ENCODE measurements at regions not wholly inside any gene's neighbourhood (a gene's known extent, or its start where the extent isn't known, plus 50 kb on each side); places are given as distances from the start of the nearest gene placed in this dataset.

DNA sequence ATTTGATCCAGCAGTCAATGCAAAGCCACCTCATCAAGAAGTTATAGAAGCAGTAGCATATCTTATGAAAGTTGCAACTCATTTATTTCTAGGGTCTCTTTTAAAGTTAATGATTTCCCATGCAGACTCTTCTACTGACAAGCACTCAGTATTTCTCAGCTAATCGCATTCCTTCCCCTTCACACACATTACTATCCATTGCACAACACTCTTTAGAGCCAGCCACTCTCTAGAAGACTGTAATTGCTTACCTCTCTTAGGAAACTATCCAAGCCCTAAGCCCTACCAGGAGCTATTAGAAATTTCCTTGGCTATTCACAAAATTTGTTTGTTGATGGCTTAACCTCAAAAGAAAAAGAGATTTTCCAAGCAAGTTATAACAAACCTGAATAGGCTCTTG is 106.0 kb downstream of the ADAMTS1 start:
- TF ChIP-seq POLR2AphosphoS5 (IDR thresholded peaks at IDR 0.05): no peak
- TF ChIP-seq, protein P1, sequence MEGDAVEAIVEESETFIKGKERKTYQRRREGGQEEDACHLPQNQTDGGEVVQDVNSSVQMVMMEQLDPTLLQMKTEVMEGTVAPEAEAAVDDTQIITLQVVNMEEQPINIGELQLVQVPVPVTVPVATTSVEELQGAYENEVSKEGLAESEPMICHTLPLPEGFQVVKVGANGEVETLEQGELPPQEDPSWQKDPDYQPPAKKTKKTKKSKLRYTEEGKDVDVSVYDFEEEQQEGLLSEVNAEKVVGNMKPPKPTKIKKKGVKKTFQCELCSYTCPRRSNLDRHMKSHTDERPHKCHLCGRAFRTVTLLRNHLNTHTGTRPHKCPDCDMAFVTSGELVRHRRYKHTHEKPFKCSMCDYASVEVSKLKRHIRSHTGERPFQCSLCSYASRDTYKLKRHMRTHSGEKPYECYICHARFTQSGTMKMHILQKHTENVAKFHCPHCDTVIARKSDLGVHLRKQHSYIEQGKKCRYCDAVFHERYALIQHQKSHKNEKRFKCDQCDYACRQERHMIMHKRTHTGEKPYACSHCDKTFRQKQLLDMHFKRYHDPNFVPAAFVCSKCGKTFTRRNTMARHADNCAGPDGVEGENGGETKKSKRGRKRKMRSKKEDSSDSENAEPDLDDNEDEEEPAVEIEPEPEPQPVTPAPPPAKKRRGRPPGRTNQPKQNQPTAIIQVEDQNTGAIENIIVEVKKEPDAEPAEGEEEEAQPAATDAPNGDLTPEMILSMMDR (IDR thresholded peaks at IDR 0.05): no peak
- no peak for TF ChIP-seq POLR2A (IDR thresholded peaks at IDR 0.05)
- no peak for TF ChIP-seq EP300 (IDR thresholded peaks at IDR 0.05)

Data from gastroesophageal sphincter (tissue), 3 donors.